ENCODE measurements at regions not wholly inside any gene's neighbourhood (a gene's known extent, or its start where the extent isn't known, plus 50 kb on each side); places are given as distances from the start of the nearest gene placed in this dataset.

- TF ChIP-seq FOXP2 (optimal IDR thresholded peaks at IDR 0.05; ENCODE audit: borderline replicate concordance, extremely low read depth, extremely low read length, insufficient read depth) (no peak), SIN3A (IDR thresholded peaks at IDR 0.05; ENCODE audit: borderline replicate concordance, insufficient read depth, low read length) (no peak), TAF1 (IDR thresholded peaks at IDR 0.05; ENCODE audit: borderline replicate concordance, insufficient read depth, low read length) (no peak)
Measured at GRCh38 chr15:96515371-96515770, 184.9 kb downstream of the NR2F2 start.

Data from PFSK-1 (cell line).